Gastroesophageal sphincter (tissue), 3 donors: ENCODE measurements at regions not wholly inside any gene's neighbourhood (a gene's known extent, or its start where the extent isn't known, plus 50 kb on each side); places are given as distances from the start of the nearest gene placed in this dataset.

ENCODE experiments used
- CTCF ChIP-seq, 4 experiments: fragments of 200-600 bp in 2 of 4; fragments of 450-650 bp in 2 of 4; sonication (generic) in 1 of 4; IDR thresholded peaks; one replicate each; pipeline ENCODE4 v1.5.1; 2017 to 2019; ENCODE audit warnings: antibody characterized with exemption in 4 of 4, mild to moderate bottlenecking in 2 of 4, moderate library complexity in 2 of 4
- POLR2AphosphoS5 ChIP-seq: sonication (generic); formaldehyde crosslinking; IDR thresholded peaks from one replicate; pipeline ENCODE4 v1.6.1; 2017; ENCODE audit warnings: antibody characterized with exemption

GRCh38 chr2:46832543-46832942 lies 83.1 kb downstream of the MCFD2 start:
- TF ChIP-seq CTCF (IDR thresholded peaks at IDR 0.05) (no peak), POLR2AphosphoS5 (no peak)
